B cell (primary cell): ENCODE measurements at regions not wholly inside any gene's neighbourhood (a gene's known extent, or its start where the extent isn't known, plus 50 kb on each side); places are given as distances from the start of the nearest gene placed in this dataset.

Experiments
- EZH2 ChIP-seq: IDR thresholded peaks from 2 replicates; pipeline ENCODE4 v1.6.1; 2012; ENCODE audit warnings: borderline replicate concordance, low read depth, mild to moderate bottlenecking, moderate library complexity, low read length; ENCODE audit not compliant: insufficient read depth, poor library complexity, severe bottlenecking
- TF ChIP-seq, protein P1 (sequence below): fragments of 200-600 bp; IDR thresholded peaks from one replicate; pipeline ENCODE4 v1.8.0; 2022; ENCODE audit warnings: antibody characterized with exemption, mild to moderate bottlenecking

DNA sequence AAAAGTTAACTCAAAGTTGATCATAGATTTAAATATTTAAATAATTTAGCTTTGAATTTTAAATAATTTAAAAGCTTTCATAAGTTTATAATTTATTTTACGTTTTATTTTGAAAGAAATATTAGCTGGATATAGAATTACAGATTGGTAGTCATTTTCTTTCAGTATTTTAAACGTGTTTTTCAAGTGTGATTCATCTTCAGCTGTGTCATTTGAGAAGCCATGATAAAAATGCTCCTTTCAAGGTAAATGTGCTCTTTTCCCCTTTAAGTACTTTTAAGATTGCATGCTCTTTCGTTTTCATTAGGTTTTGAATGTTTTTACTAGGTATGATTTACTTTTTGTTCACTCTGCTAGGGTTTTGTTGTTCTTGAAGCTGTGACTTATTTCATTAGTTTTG is 116.8 kb upstream of the FIGN start:
- TF ChIP-seq, protein P1, sequence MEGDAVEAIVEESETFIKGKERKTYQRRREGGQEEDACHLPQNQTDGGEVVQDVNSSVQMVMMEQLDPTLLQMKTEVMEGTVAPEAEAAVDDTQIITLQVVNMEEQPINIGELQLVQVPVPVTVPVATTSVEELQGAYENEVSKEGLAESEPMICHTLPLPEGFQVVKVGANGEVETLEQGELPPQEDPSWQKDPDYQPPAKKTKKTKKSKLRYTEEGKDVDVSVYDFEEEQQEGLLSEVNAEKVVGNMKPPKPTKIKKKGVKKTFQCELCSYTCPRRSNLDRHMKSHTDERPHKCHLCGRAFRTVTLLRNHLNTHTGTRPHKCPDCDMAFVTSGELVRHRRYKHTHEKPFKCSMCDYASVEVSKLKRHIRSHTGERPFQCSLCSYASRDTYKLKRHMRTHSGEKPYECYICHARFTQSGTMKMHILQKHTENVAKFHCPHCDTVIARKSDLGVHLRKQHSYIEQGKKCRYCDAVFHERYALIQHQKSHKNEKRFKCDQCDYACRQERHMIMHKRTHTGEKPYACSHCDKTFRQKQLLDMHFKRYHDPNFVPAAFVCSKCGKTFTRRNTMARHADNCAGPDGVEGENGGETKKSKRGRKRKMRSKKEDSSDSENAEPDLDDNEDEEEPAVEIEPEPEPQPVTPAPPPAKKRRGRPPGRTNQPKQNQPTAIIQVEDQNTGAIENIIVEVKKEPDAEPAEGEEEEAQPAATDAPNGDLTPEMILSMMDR = no peak
- TF ChIP-seq EZH2 = no peak
